Breast epithelium (tissue), 3 donors: ENCODE measurements at regions not wholly inside any gene's neighbourhood (a gene's known extent, or its start where the extent isn't known, plus 50 kb on each side); places are given as distances from the start of the nearest gene placed in this dataset.

ENCODE experiments used
- CTCF ChIP-seq, 3 donors: fragments of 450-650 bp; IDR thresholded peaks; one replicate each; pipeline ENCODE4 v1.5.1; 2016 to 2017; ENCODE audit warnings: antibody characterized with exemption in 3 of 3, mild to moderate bottlenecking in 3 of 3, moderate library complexity in 3 of 3
- POLR2A ChIP-seq: fragments of 450-650 bp; IDR thresholded peaks from one replicate; pipeline ENCODE4 v1.6.1; 2016; ENCODE audit warnings: antibody characterized with exemption, mild to moderate bottlenecking, moderate library complexity
- POLR2AphosphoS5 ChIP-seq, 3 donors: sonication (generic); formaldehyde crosslinking; IDR thresholded peaks; one replicate each; pipeline ENCODE4 v1.6.1; 2017; ENCODE audit warnings: antibody characterized with exemption in 3 of 3

GRCh38 chr7:46449743-46450142 is 528.7 kb upstream of the IGFBP3 start:
- no peak for TF ChIP-seq CTCF (IDR thresholded peaks at IDR 0.05)
- no peak for TF ChIP-seq POLR2A
- TF ChIP-seq POLR2AphosphoS5 (IDR thresholded peaks at IDR 0.05): no peak
